ENCODE measurements at regions not wholly inside any gene's neighbourhood (a gene's known extent, or its start where the extent isn't known, plus 50 kb on each side); places are given as distances from the start of the nearest gene placed in this dataset.
"Not testable (repeated sequence)": the region's sequence is repeated elsewhere in the genome, so short reads cannot be mapped to it uniquely, and the experiment has no call there.

DNA sequence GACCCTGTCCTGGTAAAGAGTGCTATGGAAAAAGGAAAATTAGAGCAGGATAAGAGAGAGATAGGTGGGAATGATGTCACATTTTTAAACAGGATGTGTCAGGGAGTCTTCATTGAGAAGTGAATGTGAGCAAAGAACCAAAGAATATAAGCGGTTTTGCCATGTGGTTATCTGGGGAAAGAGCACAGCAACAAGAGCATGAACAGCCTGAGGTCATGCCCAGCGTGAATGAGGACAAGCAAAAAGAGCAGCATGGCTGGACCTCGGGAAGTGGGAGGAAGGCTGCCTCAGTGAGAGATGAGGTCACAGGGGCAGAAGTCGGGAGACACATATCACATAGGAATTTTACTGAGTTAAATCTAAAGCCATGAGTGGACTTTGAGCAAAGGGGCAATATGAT is 82.8 kb upstream of the HES1 start:
- H3K27me3 ChIP-seq = no peaks in the 10 kb centered on the region
- TF ChIP-seq, protein P1, sequence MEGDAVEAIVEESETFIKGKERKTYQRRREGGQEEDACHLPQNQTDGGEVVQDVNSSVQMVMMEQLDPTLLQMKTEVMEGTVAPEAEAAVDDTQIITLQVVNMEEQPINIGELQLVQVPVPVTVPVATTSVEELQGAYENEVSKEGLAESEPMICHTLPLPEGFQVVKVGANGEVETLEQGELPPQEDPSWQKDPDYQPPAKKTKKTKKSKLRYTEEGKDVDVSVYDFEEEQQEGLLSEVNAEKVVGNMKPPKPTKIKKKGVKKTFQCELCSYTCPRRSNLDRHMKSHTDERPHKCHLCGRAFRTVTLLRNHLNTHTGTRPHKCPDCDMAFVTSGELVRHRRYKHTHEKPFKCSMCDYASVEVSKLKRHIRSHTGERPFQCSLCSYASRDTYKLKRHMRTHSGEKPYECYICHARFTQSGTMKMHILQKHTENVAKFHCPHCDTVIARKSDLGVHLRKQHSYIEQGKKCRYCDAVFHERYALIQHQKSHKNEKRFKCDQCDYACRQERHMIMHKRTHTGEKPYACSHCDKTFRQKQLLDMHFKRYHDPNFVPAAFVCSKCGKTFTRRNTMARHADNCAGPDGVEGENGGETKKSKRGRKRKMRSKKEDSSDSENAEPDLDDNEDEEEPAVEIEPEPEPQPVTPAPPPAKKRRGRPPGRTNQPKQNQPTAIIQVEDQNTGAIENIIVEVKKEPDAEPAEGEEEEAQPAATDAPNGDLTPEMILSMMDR (IDR thresholded peaks at IDR 0.05) = no peak
- TF ChIP-seq POLR2A (IDR thresholded peaks at IDR 0.05) (no peak), EP300 (IDR thresholded peaks at IDR 0.05) (no peak)
- 62 to 64% methylated on average over 4 of the region's 4 CpGs for WGBS, 2 donors
- H3K4me3 ChIP-seq = no peak overlapping the region
- no peaks in the 10 kb centered on the region for H3K36me3 ChIP-seq
- no peak for DNase-seq (ENCODE audit: low spot score in 2 of 2)
- peaks cover 0 to 21% (median 0%) of the 10 kb centered on the region in 4 donors for H3K9me3 ChIP-seq
- no peak overlapping the region for H3K27ac ChIP-seq
- peaks cover 0 to 4% (median 1%) of the 10 kb centered on the region in 4 donors for H3K4me1 ChIP-seq

GRCh38 chr3:194054016-194054415 is 81.9 kb upstream of the HES1 start:
- WGBS, 2 donors = 82 to 84% methylated on average over 2 of the region's 2 CpGs
- H3K4me1 ChIP-seq = peaks cover 0 to 13% (median 6%) of the 10 kb centered on the region in 4 donors
- no peak for DNase-seq (ENCODE audit: low spot score in 2 of 2)
- no peak for TF ChIP-seq POLR2A (IDR thresholded peaks at IDR 0.05)
- TF ChIP-seq, protein P1 (IDR thresholded peaks at IDR 0.05) = no peak
- no peak for TF ChIP-seq EP300 (IDR thresholded peaks at IDR 0.05)
- H3K9me3 ChIP-seq = peaks cover 0 to 21% (median 0%) of the 10 kb centered on the region in 4 donors
- H3K4me3 ChIP-seq = no peak overlapping the region
- no peaks in the 10 kb centered on the region for H3K27me3 ChIP-seq
- H3K27ac ChIP-seq = no peak overlapping the region
- no peaks in the 10 kb centered on the region for H3K36me3 ChIP-seq

- TF ChIP-seq EP300 (IDR thresholded peaks at IDR 0.05) (no peak), POLR2A (IDR thresholded peaks at IDR 0.05) (no peak)
- TF ChIP-seq, protein P1 (IDR thresholded peaks at IDR 0.05) = no peak
- no peaks in the 10 kb centered on the region for H3K36me3 ChIP-seq
- no peaks in the 10 kb centered on the region for H3K27me3 ChIP-seq
- H3K4me3 ChIP-seq = no peak overlapping the region
- WGBS, 2 donors = 90 to 91% methylated on average over 5 of the region's 5 CpGs
- peaks cover 0 to 21% (median 0%) of the 10 kb centered on the region in 4 donors for H3K9me3 ChIP-seq
- no peak overlapping the region for H3K27ac ChIP-seq
- no peak for DNase-seq (ENCODE audit: low spot score in 2 of 2)
- H3K4me1 ChIP-seq = peaks cover 0 to 14% (median 6%) of the 10 kb centered on the region in 4 donors
Observed at GRCh38 chr3:194054540-194054939, 81.4 kb upstream of the HES1 start.

DNA sequence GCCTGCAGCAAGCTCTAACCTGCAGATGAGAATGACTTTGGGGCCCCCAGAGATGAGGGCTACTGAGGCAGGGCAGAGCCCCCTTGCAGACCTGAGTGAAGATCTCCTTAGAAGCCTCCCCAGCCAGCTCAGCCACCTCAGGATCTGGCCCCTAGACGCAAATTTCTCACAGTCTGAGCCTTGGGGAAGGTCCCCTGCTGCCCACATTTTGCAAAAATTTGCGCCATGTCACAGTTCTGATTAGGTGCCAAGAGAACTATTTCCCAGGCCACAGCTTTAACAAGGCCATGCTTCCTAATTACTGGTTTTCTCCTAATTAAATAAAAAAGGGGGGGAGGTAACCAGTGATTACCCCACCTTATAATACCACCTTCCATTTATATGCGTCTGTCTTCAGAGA is 81.0 kb upstream of the HES1 start:
- H3K27ac ChIP-seq = no peak overlapping the region
- 89 to 93% methylated on average over 3 of the region's 3 CpGs for WGBS, 2 donors
- no peaks in the 10 kb centered on the region for H3K27me3 ChIP-seq
- TF ChIP-seq, protein P1 (IDR thresholded peaks at IDR 0.05) = no peak
- TF ChIP-seq POLR2A (IDR thresholded peaks at IDR 0.05) (no peak), EP300 (IDR thresholded peaks at IDR 0.05) (no peak)
- no peaks in the 10 kb centered on the region for H3K36me3 ChIP-seq
- peaks cover 0 to 21% (median 0%) of the 10 kb centered on the region in 4 donors for H3K9me3 ChIP-seq
- H3K4me3 ChIP-seq = no peak overlapping the region
- no peak for DNase-seq (ENCODE audit: low spot score in 2 of 2)
- peaks cover 0 to 14% (median 6%) of the 10 kb centered on the region in 4 donors for H3K4me1 ChIP-seq

GRCh38 chr3:194056323-194056722 is 79.6 kb upstream of the HES1 start:
- H3K4me1 ChIP-seq = peaks cover 0 to 14% (median 6%) of the 10 kb centered on the region in 4 donors
- H3K27ac ChIP-seq; DNase-seq (ENCODE audit: low spot score in 2 of 2); H3K36me3 ChIP-seq; H3K27me3 ChIP-seq; H3K9me3 ChIP-seq; H3K4me3 ChIP-seq: not testable (repeated sequence)
- WGBS, 2 donors = 95 to 96% methylated on average over 15 of the region's 15 CpGs
